Activated T-cell treated with anti-CD3 and anti-CD28 coated beads for 4 hours (primary cell): ENCODE measurements at regions not wholly inside any gene's neighbourhood (a gene's known extent, or its start where the extent isn't known, plus 50 kb on each side); places are given as distances from the start of the nearest gene placed in this dataset.
"Not testable (repeated sequence)": the region's sequence is repeated elsewhere in the genome, so short reads cannot be mapped to it uniquely, and the experiment has no call there.

Experiments used
- DNase-seq: peaks from one replicate; pipeline ENCODE4 v3.0.0-alpha.2; 2020

GRCh38 chr12:13433768-13434167 is 237.2 kb downstream of the EMP1 start:
- no peak for DNase-seq

GRCh38 chr12:13431041-13431440 is 234.5 kb downstream of the EMP1 start:
- DNase-seq, result no peak

GRCh38 chr12:13428538-13429265 is 232.2 kb downstream of the EMP1 start:
- no peak for DNase-seq

- DNase-seq, result no peak
These were observed 229.2 kb downstream of the EMP1 start for GRCh38 chr12:13425766-13426165.

GRCh38 chr12:13422291-13422690 is 225.8 kb downstream of the EMP1 start:
- DNase-seq, result no peak

GRCh38 chr12:13417516-13417915 is 221.0 kb downstream of the EMP1 start:
- no peak for DNase-seq

- no peak for DNase-seq
These were observed 214.8 kb downstream of the EMP1 start for GRCh38 chr12:13411287-13411686.

- no peak for DNase-seq
These were observed 209.6 kb downstream of the EMP1 start for GRCh38 chr12:13405961-13406703.

- no peak for DNase-seq
These were observed 208.3 kb downstream of the EMP1 start for GRCh38 chr12:13404631-13405473.

- DNase-seq, result no peak
These were observed 207.6 kb downstream of the EMP1 start for GRCh38 chr12:13404111-13404628.

- not testable (repeated sequence) for DNase-seq
These were observed 194.8 kb downstream of the EMP1 start for GRCh38 chr12:13391375-13391774.

- no peak for DNase-seq
These were observed 194.4 kb downstream of the EMP1 start for GRCh38 chr12:13390918-13391317.

GRCh38 chr12:13390381-13390861 is 193.9 kb downstream of the EMP1 start:
- DNase-seq, result no peak

- no peak for DNase-seq
These were observed 190.6 kb downstream of the EMP1 start for GRCh38 chr12:13387101-13387500.

- no peak for DNase-seq
These were observed 190.0 kb downstream of the EMP1 start for GRCh38 chr12:13386323-13387039.

- no peak for DNase-seq
These were observed 186.9 kb downstream of the EMP1 start for GRCh38 chr12:13383379-13383778.

- no peak for DNase-seq
These were observed 183.8 kb downstream of the EMP1 start for GRCh38 chr12:13380297-13380696.

GRCh38 chr12:13379531-13380188 is 183.1 kb downstream of the EMP1 start:
- DNase-seq, result no peak

GRCh38 chr12:13377698-13378097 is 181.2 kb downstream of the EMP1 start:
- no peak for DNase-seq

GRCh38 chr12:13376610-13377373 is 180.3 kb downstream of the EMP1 start:
- no peak for DNase-seq
